Small intestine (tissue), 7 donors: ENCODE measurements at regions not wholly inside any gene's neighbourhood (a gene's known extent, or its start where the extent isn't known, plus 50 kb on each side); places are given as distances from the start of the nearest gene placed in this dataset.

Experiments used
- DNase-seq, 2 donors: peaks; one replicate each; pipeline versions ENCODE4 v3.0.0 to v3.0.0-alpha.2; 2013
- FAIRE-seq: peaks from 2 replicates; lab custom pipeline; 2012; peaks lifted over from hg19 to GRCh38; lab: Jason Lieb, UNC
- H3K27ac ChIP-seq, 3 donors: one replicate each; pipeline ENCODE4 v1.5.1; 2013; ENCODE audit warnings: low read length in 2 of 3, mild to moderate bottlenecking in 2 of 3, control low read depth in 1 of 3, inconsistent platforms in 1 of 3, low read depth in 1 of 3, moderate library complexity in 1 of 3
- H3K27me3 ChIP-seq, 3 donors: one replicate each; pipeline ENCODE4 v1.6.1; 2013; ENCODE audit warnings: low read length in 3 of 3, inconsistent platforms in 1 of 3; ENCODE audit not compliant: control insufficient read depth in 3 of 3, insufficient read depth in 3 of 3
- H3K36me3 ChIP-seq, 3 donors: one replicate each; pipeline ENCODE4 v1.6.1; 2013; ENCODE audit warnings: low read length in 3 of 3, inconsistent platforms in 1 of 3, low read depth in 1 of 3, mild to moderate bottlenecking in 1 of 3, moderate library complexity in 1 of 3; ENCODE audit not compliant: control insufficient read depth in 3 of 3, insufficient read depth in 2 of 3
- H3K4me1 ChIP-seq, 3 donors: one replicate each; pipeline ENCODE4 v1.6.1; 2013; ENCODE audit warnings: low read length in 2 of 3, inconsistent platforms in 1 of 3, low read depth in 1 of 3, mild to moderate bottlenecking in 1 of 3, moderate library complexity in 1 of 3; ENCODE audit not compliant: control insufficient read depth in 3 of 3, insufficient read depth in 2 of 3
- H3K4me3 ChIP-seq, 3 donors: one replicate each; pipeline ENCODE4 v1.5.1; 2013; ENCODE audit warnings: low read length in 3 of 3, control low read depth in 1 of 3, inconsistent platforms in 1 of 3, low read depth in 1 of 3, mild to moderate bottlenecking in 1 of 3, moderate library complexity in 1 of 3
- H3K9me3 ChIP-seq, 2 donors: one replicate each; pipeline ENCODE4 v1.6.1; 2013; ENCODE audit warnings: low read depth in 1 of 2, low read length in 1 of 2; ENCODE audit not compliant: control insufficient read depth in 2 of 2, insufficient read depth in 1 of 2
- WGBS, 3 donors: extraction: QIAGEN DNeasy Blood & Tissue Kit; methylation state at CpG; one replicate each; pipeline ENCODE4 v1.1.7; 2013; 5-methylcytosine and 5-hydroxymethylcytosine counted together
- donor health status: healthy with polysubstance abuse.
- donor health status: control.
- donor health status: control.
- donor health status: Bipolar disorder and iron deficiency.
- donor health status: healthy.

GRCh38 chr14:38850664-38851063, 252.4 kb downstream of the SEC23A start:
- no peak overlapping the region for H3K4me3 ChIP-seq
- H3K27me3 ChIP-seq, result no peaks in the 10 kb centered on the region
- FAIRE-seq, result no peak
- 88 to 100% (median 95%) methylated on average over 1 of the region's 1 CpG for WGBS, 3 donors
- H3K4me1 ChIP-seq, result no peaks in the 10 kb centered on the region
- DNase-seq, result no peak
- H3K9me3 ChIP-seq, result no peaks in the 10 kb centered on the region
- H3K27ac ChIP-seq, result no peak overlapping the region
- H3K36me3 ChIP-seq, result no peaks in the 10 kb centered on the region

GRCh38 chr14:38848243-38848935, 254.6 kb downstream of the SEC23A start:
- Histone ChIP-seq H3K4me3 (no peak overlapping the region), H3K36me3 (no peaks in the 10 kb centered on the region), H3K27ac (no peak overlapping the region), H3K9me3 (no peaks in the 10 kb centered on the region), H3K4me1 (no peaks in the 10 kb centered on the region), H3K27me3 (no peaks in the 10 kb centered on the region)
- 59 to 64% (median 59%) methylated on average over 2 of the region's 2 CpGs for WGBS, 3 donors
- FAIRE-seq, result no peak
- no peak for DNase-seq

GRCh38 chr14:38847161-38847560, 255.9 kb downstream of the SEC23A start:
- Histone ChIP-seq H3K9me3 (no peaks in the 10 kb centered on the region), H3K27me3 (no peaks in the 10 kb centered on the region), H3K27ac (no peak overlapping the region), H3K4me3 (no peak overlapping the region), H3K4me1 (no peaks in the 10 kb centered on the region), H3K36me3 (no peaks in the 10 kb centered on the region)
- DNase-seq (no peak), FAIRE-seq (no peak)
- 47 to 56% (median 51%) methylated on average over 3 of the region's 3 CpGs for WGBS, 3 donors

- Histone ChIP-seq H3K27ac (no peak overlapping the region), H3K27me3 (peaks cover 0 to 2% (median 0%) of the 10 kb centered on the region in 3 donors), H3K36me3 (no peaks in the 10 kb centered on the region), H3K4me3 (no peak overlapping the region), H3K4me1 (peaks cover 0 to 7% (median 0%) of the 10 kb centered on the region in 3 donors), H3K9me3 (no peaks in the 10 kb centered on the region)
- WGBS, 3 donors, result 14 to 33% (median 15%) methylated on average over 3 of the region's 3 CpGs
- FAIRE-seq (no peak), DNase-seq (peak; percentile 34 to 56)
Measured at GRCh38 chr14:38839694-38840365, 263.2 kb downstream of the SEC23A start.

GRCh38 chr14:38838979-38839323, 264.1 kb downstream of the SEC23A start:
- Histone ChIP-seq H3K27ac (no peak overlapping the region), H3K4me1 (peaks cover 0 to 7% (median 0%) of the 10 kb centered on the region in 3 donors), H3K27me3 (peaks cover 0 to 2% (median 0%) of the 10 kb centered on the region in 3 donors), H3K36me3 (no peaks in the 10 kb centered on the region), H3K9me3 (no peaks in the 10 kb centered on the region), H3K4me3 (no peak overlapping the region)
- FAIRE-seq, result no peak
- DNase-seq, result no peak
- WGBS, 3 donors, result 77 to 87% (median 86%) methylated on average over 8 of the region's 8 CpGs

GRCh38 chr14:38838049-38838978, 264.7 kb downstream of the SEC23A start:
- Histone ChIP-seq H3K4me1 (peaks cover 0 to 7% (median 0%) of the 10 kb centered on the region in 3 donors), H3K36me3 (no peaks in the 10 kb centered on the region), H3K9me3 (no peaks in the 10 kb centered on the region), H3K27ac (no peak overlapping the region), H3K4me3 (no peak overlapping the region), H3K27me3 (peaks cover 0 to 2% (median 0%) of the 10 kb centered on the region in 3 donors)
- FAIRE-seq, result no peak
- WGBS, 3 donors, result 81 to 88% (median 86%) methylated on average over 27 of the region's 27 CpGs
- no peak for DNase-seq

- Histone ChIP-seq H3K27me3 (peaks cover 0 to 2% (median 0%) of the 10 kb centered on the region in 3 donors), H3K27ac (no peak overlapping the region), H3K4me1 (peaks cover 0 to 7% (median 0%) of the 10 kb centered on the region in 3 donors), H3K4me3 (no peak overlapping the region), H3K9me3 (no peaks in the 10 kb centered on the region), H3K36me3 (no peaks in the 10 kb centered on the region)
- no peak for DNase-seq
- no peak for FAIRE-seq
- 77 to 86% (median 82%) methylated on average over 17 of the region's 17 CpGs for WGBS, 3 donors
Measured at GRCh38 chr14:38837343-38838048, 265.5 kb downstream of the SEC23A start.

GRCh38 chr14:38836539-38836938, 266.5 kb downstream of the SEC23A start:
- DNase-seq, result no peak
- no peak for FAIRE-seq

More at GRCh38 chr14:38836539-38836938, 266.5 kb downstream of the SEC23A start:
- Histone ChIP-seq H3K4me3 (no peak overlapping the region), H3K27me3 (peaks cover 0 to 2% (median 0%) of the 10 kb centered on the region in 3 donors), H3K4me1 (peaks cover 0 to 7% (median 0%) of the 10 kb centered on the region in 3 donors), H3K36me3 (no peaks in the 10 kb centered on the region), H3K27ac (no peak overlapping the region), H3K9me3 (no peaks in the 10 kb centered on the region)
- 91 to 94% (median 92%) methylated on average over 7 of the region's 7 CpGs for WGBS, 3 donors
